Loucy (cell line): ENCODE measurements at regions not wholly inside any gene's neighbourhood (a gene's known extent, or its start where the extent isn't known, plus 50 kb on each side); places are given as distances from the start of the nearest gene placed in this dataset.

Source experiments
- H2AFZ ChIP-seq: fragments of 200-600 bp; sonication (generic); 2 replicates; pipeline ENCODE4 v1.6.0; 2016; ENCODE audit warnings: antibody characterized with exemption, mild to moderate bottlenecking, low read length, moderate library complexity
- H3F3A ChIP-seq: fragments of 200-600 bp; 2 replicates; pipeline ENCODE4 v1.6.0; 2016; ENCODE audit warnings: antibody characterized with exemption, low read depth, mild to moderate bottlenecking
- H3K27me3 ChIP-seq: fragments of 200-600 bp; sonication (generic); 2 replicates; pipeline ENCODE4 v1.6.1; 2014; ENCODE audit warnings: low read length, mild to moderate bottlenecking; ENCODE audit not compliant: insufficient read depth, poor library complexity, severe bottlenecking
- H3K36me3 ChIP-seq: fragments of 200-600 bp; sonication (generic); 2 replicates; pipeline ENCODE4 v1.6.1; 2016; ENCODE audit warnings: low read length; ENCODE audit not compliant: insufficient read depth
- H3K4me1 ChIP-seq: fragments of 200-600 bp; sonication (generic); 2 replicates; pipeline ENCODE4 v1.5.1; 2014; ENCODE audit warnings: low read length, mild to moderate bottlenecking; ENCODE audit not compliant: insufficient read depth, poor library complexity, severe bottlenecking
- H3K4me2 ChIP-seq: fragments of 200-600 bp; sonication (generic); 2 replicates; pipeline ENCODE4 v1.6.0; 2014; ENCODE audit warnings: antibody characterized with exemption, low read length, low read depth, mild to moderate bottlenecking; ENCODE audit not compliant: poor library complexity, severe bottlenecking
- H3K4me3 ChIP-seq: fragments of 200-600 bp; sonication (generic); 2 replicates; pipeline ENCODE4 v1.5.1; 2014; ENCODE audit warnings: low read length, mild to moderate bottlenecking, mixed read lengths; ENCODE audit not compliant: poor library complexity, severe bottlenecking
- H3K79me2 ChIP-seq: fragments of 200-600 bp; sonication (generic); 2 replicates; pipeline ENCODE4 v1.6.1; 2014; ENCODE audit warnings: low read length; ENCODE audit not compliant: insufficient read depth
- H3K9ac ChIP-seq: fragments of 200-600 bp; sonication (generic); 2 replicates; pipeline ENCODE4 v1.6.0; 2014; ENCODE audit warnings: mild to moderate bottlenecking, low read depth, low read length, moderate library complexity; ENCODE audit not compliant: poor library complexity, severe bottlenecking
- H3K9me2 ChIP-seq: fragments of 200-600 bp; sonication (generic); replicated peaks from 2 replicates; pipeline ENCODE4 v1.6.1; 2016; ENCODE audit warnings: low read depth, low read length, mixed read lengths
- H3K9me3 ChIP-seq: fragments of 200-600 bp; sonication (generic); 2 replicates; pipeline ENCODE4 v1.6.1; 2014; ENCODE audit warnings: mild to moderate bottlenecking, antibody characterized with exemption, low read length, low read depth; ENCODE audit not compliant: insufficient read depth
- H4K20me1 ChIP-seq: fragments of 200-600 bp; sonication (generic); 2 replicates; pipeline ENCODE4 v1.6.0; 2014; ENCODE audit warnings: antibody characterized with exemption, low read length, mild to moderate bottlenecking; ENCODE audit not compliant: insufficient read depth, poor library complexity, severe bottlenecking
- CTCF ChIP-seq: fragments of 200-600 bp; sonication (generic); conservative IDR thresholded peaks from 2 replicates; pipeline ENCODE4 v1.5.1; 2014; ENCODE audit warnings: mild to moderate bottlenecking, antibody characterized with exemption, low read length
- EZH2phosphoT487 ChIP-seq: fragments of 200-600 bp; IDR thresholded peaks from 2 replicates; pipeline ENCODE4 v1.6.1; 2018; ENCODE audit warnings: antibody characterized with exemption, mild to moderate bottlenecking, moderate library complexity, borderline replicate concordance

GRCh38 chr2:22043784-22044183 is 920.0 kb downstream of the TDRD15 start:
- Histone ChIP-seq H4K20me1 (no peaks in the 10 kb centered on the region), H3K4me3 (no peak overlapping the region), H3K4me1 (no peaks in the 10 kb centered on the region), H3K79me2 (no peaks in the 10 kb centered on the region), H3F3A (no peaks in the 10 kb centered on the region), H3K9ac (no peak overlapping the region), H3K9me3 (no peaks in the 10 kb centered on the region), H3K9me2 (no peaks in the 10 kb centered on the region), H2AFZ (no peak overlapping the region), H3K4me2 (no peak overlapping the region), H3K27me3 (no peaks in the 10 kb centered on the region), H3K36me3 (no peaks in the 10 kb centered on the region)
- TF ChIP-seq CTCF: no peak
- TF ChIP-seq EZH2phosphoT487: no peak

GRCh38 chr2:22055784-22056620 is 932.2 kb downstream of the TDRD15 start:
- H3K9me2 ChIP-seq: no peaks in the 10 kb centered on the region
- no peak overlapping the region for H3K4me2 ChIP-seq
- no peaks in the 10 kb centered on the region for H3K4me1 ChIP-seq
- no peak overlapping the region for H2AFZ ChIP-seq
- H4K20me1 ChIP-seq: no peaks in the 10 kb centered on the region
- H3K36me3 ChIP-seq: no peaks in the 10 kb centered on the region
- no peaks in the 10 kb centered on the region for H3F3A ChIP-seq
- no peak overlapping the region for H3K9ac ChIP-seq
- H3K27me3 ChIP-seq: no peaks in the 10 kb centered on the region
- no peak for TF ChIP-seq EZH2phosphoT487
- TF ChIP-seq CTCF: no peak
- H3K9me3 ChIP-seq: no peaks in the 10 kb centered on the region
- H3K79me2 ChIP-seq: no peaks in the 10 kb centered on the region
- H3K4me3 ChIP-seq: no peak overlapping the region

- no peaks in the 10 kb centered on the region for H4K20me1 ChIP-seq
- no peaks in the 10 kb centered on the region for H3K27me3 ChIP-seq
- TF ChIP-seq EZH2phosphoT487 (no peak), CTCF (no peak)
- no peaks in the 10 kb centered on the region for H3K36me3 ChIP-seq
- no peak overlapping the region for H3K4me3 ChIP-seq
- no peaks in the 10 kb centered on the region for H3K79me2 ChIP-seq
- no peaks in the 10 kb centered on the region for H3K9me3 ChIP-seq
- no peaks in the 10 kb centered on the region for H3K4me1 ChIP-seq
- H2AFZ ChIP-seq: no peak overlapping the region
- H3F3A ChIP-seq: no peaks in the 10 kb centered on the region
- no peak overlapping the region for H3K4me2 ChIP-seq
- H3K9me2 ChIP-seq: no peaks in the 10 kb centered on the region
- no peak overlapping the region for H3K9ac ChIP-seq
Observed at GRCh38 chr2:22056621-22057132, 932.9 kb downstream of the TDRD15 start.
